ENCODE measurements at regions not wholly inside any gene's neighbourhood (a gene's known extent, or its start where the extent isn't known, plus 50 kb on each side); places are given as distances from the start of the nearest gene placed in this dataset.

GRCh38 chr1:219042769-219043168 is 130.9 kb upstream of the LYPLAL1 start:
- no peak for TF ChIP-seq JUNB (CRISPR knock-in tag; conservative IDR thresholded peaks at IDR 0.05)
- TF ChIP-seq BRF1 (IDR thresholded peaks at IDR 0.05; ENCODE audit: borderline replicate concordance, extremely low read depth, insufficient read length), result no peak
- TF ChIP-seq ZNF146 (CRISPR knock-in tag; IDR thresholded peaks at IDR 0.05; ENCODE audit: unreplicated experiment), result no peak
- TF ChIP-seq HCFC1 (IDR thresholded peaks at IDR 0.05; ENCODE audit: low read depth, low read length), result no peak
- TF ChIP-seq, protein P1, sequence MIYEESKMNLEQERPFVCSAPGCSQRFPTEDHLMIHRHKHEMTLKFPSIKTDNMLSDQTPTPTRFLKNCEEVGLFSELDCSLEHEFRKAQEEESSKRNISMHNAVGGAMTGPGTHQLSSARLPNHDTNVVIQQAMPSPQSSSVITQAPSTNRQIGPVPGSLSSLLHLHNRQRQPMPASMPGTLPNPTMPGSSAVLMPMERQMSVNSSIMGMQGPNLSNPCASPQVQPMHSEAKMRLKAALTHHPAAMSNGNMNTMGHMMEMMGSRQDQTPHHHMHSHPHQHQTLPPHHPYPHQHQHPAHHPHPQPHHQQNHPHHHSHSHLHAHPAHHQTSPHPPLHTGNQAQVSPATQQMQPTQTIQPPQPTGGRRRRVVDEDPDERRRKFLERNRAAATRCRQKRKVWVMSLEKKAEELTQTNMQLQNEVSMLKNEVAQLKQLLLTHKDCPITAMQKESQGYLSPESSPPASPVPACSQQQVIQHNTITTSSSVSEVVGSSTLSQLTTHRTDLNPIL (CRISPR knock-in tag; IDR thresholded peaks at IDR 0.05), result no peak
